ENCODE measurements at regions not wholly inside any gene's neighbourhood (a gene's known extent, or its start where the extent isn't known, plus 50 kb on each side); places are given as distances from the start of the nearest gene placed in this dataset.

DNA sequence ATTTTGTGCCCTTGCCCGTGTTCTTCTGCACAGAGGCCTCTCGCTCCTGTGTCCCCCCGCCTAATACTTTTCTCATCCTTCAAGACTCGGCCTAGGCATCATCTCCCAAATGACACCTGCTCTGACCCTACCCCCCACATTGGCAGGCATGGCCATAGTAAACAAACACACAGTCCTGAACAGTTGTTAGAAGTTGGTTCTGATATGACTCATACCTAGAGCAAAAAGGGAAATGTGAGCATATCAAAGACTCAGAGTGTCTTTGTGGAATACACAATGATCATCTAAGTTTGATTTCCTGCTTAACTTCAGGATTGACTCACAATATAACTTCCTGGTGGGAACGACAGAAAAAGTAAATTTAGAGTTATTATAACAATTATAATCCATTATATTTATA is 120.5 kb downstream of the POLR2M start:
- Histone ChIP-seq H3K9me3 (replicated peaks in 1 of 2; ENCODE audit: control insufficient read depth in 1 of 2, insufficient read depth in 1 of 2, low read length in 2 of 2) (no peaks in the 10 kb centered on the region), H3K27ac (ENCODE audit: low read depth in 1 of 2, low read length in 2 of 2) (no peak overlapping the region), H3K79me2 (ENCODE audit: insufficient read depth, low read length) (no peaks in the 10 kb centered on the region), H3K36me3 (replicated peaks in 1 of 2; ENCODE audit: control insufficient read depth in 1 of 2, insufficient read depth in 2 of 2, low read length in 2 of 2) (no peaks in the 10 kb centered on the region), H3K4me2 (replicated peaks; ENCODE audit: extremely low read depth, low read length, poor library complexity, severe bottlenecking) (no peak overlapping the region), H3K4me1 (ENCODE audit: control insufficient read depth in 1 of 2, insufficient read depth in 2 of 2, low read length in 2 of 2) (no peaks in the 10 kb centered on the region), H3K4me3 (replicated peaks in 1 of 3; ENCODE audit: low read depth in 2 of 3, low read length in 3 of 3) (no peak overlapping the region), H4K20me1 (ENCODE audit: insufficient read depth, low read length) (no peaks in the 10 kb centered on the region), H3K27me3 (ENCODE audit: control insufficient read depth in 2 of 2, insufficient read depth in 2 of 2, low read length in 2 of 2) (peaks cover 0 to 3% of the 10 kb centered on the region in 2 donors), H2AFZ (ENCODE audit: insufficient read depth, low read depth, low read length, poor library complexity, severe bottlenecking) (no peak overlapping the region), H3K9ac (ENCODE audit: insufficient read depth, low read length, poor library complexity, severe bottlenecking) (no peak overlapping the region)
- intact Hi-C loops (cut with micrococcal nuclease): no loop called here
- Mint-ChIP-seq H3K36me3 (no peaks in the 10 kb centered on the region), H3K4me3 (no peak overlapping the region), H3K9me3 (peaks cover 0 to 3% (median 0%) of the 10 kb centered on the region in 7 donors), H3K27me3 (ENCODE audit: low read depth in 3 of 3) (peaks cover 0 to 9% (median 4%) of the 10 kb centered on the region in 3 donors), H3K4me1 (no peaks in the 10 kb centered on the region), H3K27ac (no peak overlapping the region)
- no peak for DNase-seq
- 83% methylated on average over 1 of the region's 5 CpGs for WGBS (ENCODE audit: insufficient coverage)
- TF ChIP-seq, protein P1, sequence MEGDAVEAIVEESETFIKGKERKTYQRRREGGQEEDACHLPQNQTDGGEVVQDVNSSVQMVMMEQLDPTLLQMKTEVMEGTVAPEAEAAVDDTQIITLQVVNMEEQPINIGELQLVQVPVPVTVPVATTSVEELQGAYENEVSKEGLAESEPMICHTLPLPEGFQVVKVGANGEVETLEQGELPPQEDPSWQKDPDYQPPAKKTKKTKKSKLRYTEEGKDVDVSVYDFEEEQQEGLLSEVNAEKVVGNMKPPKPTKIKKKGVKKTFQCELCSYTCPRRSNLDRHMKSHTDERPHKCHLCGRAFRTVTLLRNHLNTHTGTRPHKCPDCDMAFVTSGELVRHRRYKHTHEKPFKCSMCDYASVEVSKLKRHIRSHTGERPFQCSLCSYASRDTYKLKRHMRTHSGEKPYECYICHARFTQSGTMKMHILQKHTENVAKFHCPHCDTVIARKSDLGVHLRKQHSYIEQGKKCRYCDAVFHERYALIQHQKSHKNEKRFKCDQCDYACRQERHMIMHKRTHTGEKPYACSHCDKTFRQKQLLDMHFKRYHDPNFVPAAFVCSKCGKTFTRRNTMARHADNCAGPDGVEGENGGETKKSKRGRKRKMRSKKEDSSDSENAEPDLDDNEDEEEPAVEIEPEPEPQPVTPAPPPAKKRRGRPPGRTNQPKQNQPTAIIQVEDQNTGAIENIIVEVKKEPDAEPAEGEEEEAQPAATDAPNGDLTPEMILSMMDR (IDR thresholded peaks at IDR 0.05): no peak

- Histone ChIP-seq H3K27me3 (ENCODE audit: control insufficient read depth in 2 of 2, insufficient read depth in 2 of 2, low read length in 2 of 2) (peaks cover 0 to 3% of the 10 kb centered on the region in 2 donors), H3K4me2 (replicated peaks; ENCODE audit: extremely low read depth, low read length, poor library complexity, severe bottlenecking) (no peak overlapping the region), H3K4me3 (replicated peaks in 1 of 3; ENCODE audit: low read depth in 2 of 3, low read length in 3 of 3) (no peak overlapping the region), H3K9me3 (replicated peaks in 1 of 2; ENCODE audit: control insufficient read depth in 1 of 2, insufficient read depth in 1 of 2, low read length in 2 of 2) (no peaks in the 10 kb centered on the region), H3K36me3 (replicated peaks in 1 of 2; ENCODE audit: control insufficient read depth in 1 of 2, insufficient read depth in 2 of 2, low read length in 2 of 2) (no peaks in the 10 kb centered on the region), H3K9ac (ENCODE audit: insufficient read depth, low read length, poor library complexity, severe bottlenecking) (no peak overlapping the region), H4K20me1 (ENCODE audit: insufficient read depth, low read length) (no peaks in the 10 kb centered on the region), H3K79me2 (ENCODE audit: insufficient read depth, low read length) (no peaks in the 10 kb centered on the region), H3K27ac (ENCODE audit: low read depth in 1 of 2, low read length in 2 of 2) (no peak overlapping the region), H2AFZ (ENCODE audit: insufficient read depth, low read depth, low read length, poor library complexity, severe bottlenecking) (no peak overlapping the region), H3K4me1 (ENCODE audit: control insufficient read depth in 1 of 2, insufficient read depth in 2 of 2, low read length in 2 of 2) (no peaks in the 10 kb centered on the region)
- Mint-ChIP-seq H3K36me3 (no peaks in the 10 kb centered on the region), H3K4me3 (no peak overlapping the region), H3K27ac (peak overlapping the region in 1 of 7 donors; percentile 35), H3K9me3 (peaks cover 0 to 3% (median 0%) of the 10 kb centered on the region in 7 donors), H3K27me3 (ENCODE audit: low read depth in 3 of 3) (peaks cover 0 to 9% (median 8%) of the 10 kb centered on the region in 3 donors), H3K4me1 (no peaks in the 10 kb centered on the region)
- intact Hi-C loops (cut with micrococcal nuclease): no loop called here
- no peak for DNase-seq
- TF ChIP-seq, protein P1 (IDR thresholded peaks at IDR 0.05): no peak
- no CpG with 5 or more reads among the region's 2 CpGs for WGBS (ENCODE audit: insufficient coverage)
Measured at GRCh38 chr15:57827971-57828370, 121.5 kb downstream of the POLR2M start.
